IPS-NIHi7 (cell line): ENCODE measurements at regions not wholly inside any gene's neighbourhood (a gene's known extent, or its start where the extent isn't known, plus 50 kb on each side); places are given as distances from the start of the nearest gene placed in this dataset.
"Not testable (repeated sequence)": the region's sequence is repeated elsewhere in the genome, so short reads cannot be mapped to it uniquely, and the experiment has no call there.

ENCODE experiments used
- DNase-seq: peaks from one replicate; pipeline ENCODE4 v3.0.0; 2012; ENCODE audit warnings: mixed read lengths; ENCODE audit errors: extremely low spot score

DNA sequence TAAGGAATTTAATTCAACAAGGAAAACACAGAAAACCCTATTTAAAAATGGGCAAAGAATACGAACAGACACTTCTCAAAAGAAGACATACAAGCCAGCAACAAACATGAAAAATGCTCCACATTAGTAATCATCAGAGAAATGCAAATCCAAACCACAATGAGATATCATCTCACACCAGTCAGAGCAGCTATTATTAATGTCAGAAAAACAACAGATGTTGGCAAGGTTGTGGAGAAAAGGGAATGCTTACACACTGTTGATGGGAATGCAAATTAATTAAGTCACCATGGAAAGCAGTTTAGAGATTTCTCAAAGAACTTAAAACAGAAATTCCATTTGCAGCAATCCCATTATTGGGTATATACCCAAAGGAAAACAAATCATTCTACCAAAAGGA is 55.2 kb downstream of the GCC1 start:
- no peak for DNase-seq

DNA sequence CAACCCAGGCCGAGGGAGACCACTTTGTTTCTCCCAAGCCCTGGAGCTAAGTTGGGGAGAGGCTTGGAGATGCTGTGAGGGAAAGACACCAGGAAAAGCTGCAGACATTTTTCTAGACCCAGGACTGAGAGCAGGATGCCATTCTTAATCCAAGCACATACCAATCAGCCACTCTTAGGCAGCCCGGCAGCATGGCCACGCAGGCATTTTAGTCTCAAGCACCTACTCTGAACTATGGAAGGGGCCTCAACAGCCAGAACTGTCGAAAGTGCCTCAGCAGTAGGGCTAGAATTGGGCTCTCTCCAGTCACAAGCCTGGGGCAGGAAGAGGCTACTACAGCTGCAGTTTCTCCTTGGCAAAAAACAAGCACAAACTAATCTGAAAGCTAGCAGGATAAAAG is 57.8 kb downstream of the GCC1 start:
- DNase-seq = no peak

DNA sequence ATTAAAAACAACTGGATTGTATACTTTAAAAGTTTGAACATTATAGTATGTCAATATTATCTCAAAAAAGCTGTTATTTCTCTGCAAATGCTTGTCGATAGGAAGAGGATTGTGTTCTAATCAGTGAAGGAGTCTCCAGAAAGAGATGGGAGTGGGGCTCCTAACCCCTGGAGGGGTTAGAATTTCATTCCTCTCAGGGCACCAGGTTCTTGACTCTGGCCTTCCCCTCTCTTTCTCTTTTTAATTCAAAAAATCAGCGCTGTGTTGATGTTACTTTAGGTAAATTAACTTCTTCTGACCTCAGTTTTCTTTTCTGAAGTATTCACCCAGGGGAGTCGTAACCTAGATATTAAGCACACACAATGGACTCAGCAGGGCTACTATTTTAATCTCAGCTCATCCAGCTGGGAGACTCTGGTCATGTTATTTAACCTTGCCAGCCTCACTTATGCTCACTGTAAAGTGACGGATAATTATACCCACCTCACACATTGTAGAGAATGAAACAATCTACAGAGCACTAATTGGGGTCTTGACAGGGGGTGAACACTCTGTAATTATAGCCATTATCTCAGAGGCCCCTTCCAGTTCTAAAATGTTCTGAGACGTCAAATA is 59.4 kb downstream of the GCC1 start:
- DNase-seq = no peak

DNA sequence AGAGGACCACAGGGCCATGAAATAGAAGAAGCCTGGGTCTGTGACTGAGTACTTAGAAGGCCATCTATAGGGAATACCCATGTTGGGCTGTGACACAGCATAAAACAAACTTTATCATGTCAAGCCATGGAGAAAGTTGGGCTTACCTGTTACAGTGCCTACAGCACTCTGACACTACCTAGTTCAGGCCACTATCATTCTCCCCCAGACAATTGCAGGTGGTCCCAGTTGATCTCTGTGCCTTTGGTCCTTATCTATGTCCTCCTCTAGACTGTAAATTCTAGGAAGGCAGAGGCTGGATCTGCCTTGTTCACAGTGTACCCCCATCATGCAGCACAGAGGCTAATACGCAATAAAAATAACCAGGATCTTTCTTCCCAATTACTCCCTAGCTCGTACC is 69.1 kb downstream of the GCC1 start:
- no peak for DNase-seq

DNA sequence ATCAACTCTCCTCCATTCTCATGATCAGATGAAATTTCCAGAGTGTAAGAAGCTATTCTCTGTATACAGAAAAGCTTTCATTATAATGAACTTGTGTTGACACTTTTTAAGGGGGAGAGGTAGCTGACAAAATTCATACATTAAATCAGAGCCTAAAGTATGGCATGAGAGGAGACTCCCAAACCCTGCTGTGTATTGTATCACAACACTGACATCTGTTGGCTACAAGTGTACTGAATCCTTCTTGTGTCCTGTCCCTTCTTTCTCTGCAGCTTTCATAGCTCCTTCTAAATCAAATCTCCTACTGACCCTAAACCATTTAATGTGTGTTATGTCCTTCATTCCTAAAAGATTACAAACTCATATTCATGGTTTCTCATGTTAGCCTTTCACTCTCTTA is 70.9 kb downstream of the GCC1 start:
- peak; percentile 55 for DNase-seq

DNA sequence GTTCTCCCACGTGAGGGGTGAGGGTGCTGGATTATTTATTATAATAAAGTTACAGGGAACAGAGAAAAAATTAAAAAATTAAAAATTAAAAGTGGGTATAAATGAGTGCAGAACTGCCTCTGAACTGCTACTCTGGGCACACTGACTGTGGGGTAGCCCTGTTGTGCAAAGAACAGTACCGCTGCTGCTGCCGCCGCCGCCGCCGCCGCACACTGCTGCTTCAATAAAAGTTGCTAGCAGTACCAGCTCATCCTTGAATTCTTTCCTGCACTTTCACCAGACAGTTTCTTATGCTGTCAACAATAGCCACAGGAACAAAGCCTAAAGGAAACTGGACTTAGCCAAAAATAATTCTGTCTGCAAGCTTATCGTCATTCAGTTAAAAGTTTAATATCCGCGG is 72.1 kb downstream of the GCC1 start:
- DNase-seq = no peak

DNA sequence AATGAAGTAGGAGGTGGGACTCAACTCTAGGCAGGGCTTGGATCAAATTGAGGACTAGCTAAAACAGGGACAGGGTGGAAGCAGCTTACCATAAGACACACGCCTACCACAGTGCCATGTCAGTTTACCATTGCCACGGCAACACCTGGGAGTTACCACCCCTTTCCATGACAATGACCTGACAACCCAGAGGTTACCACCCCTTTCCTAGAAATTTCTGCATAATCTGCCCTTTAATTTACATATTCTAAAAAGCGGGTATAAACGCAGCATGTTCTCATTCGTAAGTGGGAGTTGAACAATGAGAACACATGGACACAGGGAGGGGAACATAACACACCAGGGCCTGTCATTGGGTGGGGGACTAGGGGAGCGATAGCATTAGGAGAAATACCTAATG is 72.7 kb downstream of the GCC1 start:
- no peak for DNase-seq

DNA sequence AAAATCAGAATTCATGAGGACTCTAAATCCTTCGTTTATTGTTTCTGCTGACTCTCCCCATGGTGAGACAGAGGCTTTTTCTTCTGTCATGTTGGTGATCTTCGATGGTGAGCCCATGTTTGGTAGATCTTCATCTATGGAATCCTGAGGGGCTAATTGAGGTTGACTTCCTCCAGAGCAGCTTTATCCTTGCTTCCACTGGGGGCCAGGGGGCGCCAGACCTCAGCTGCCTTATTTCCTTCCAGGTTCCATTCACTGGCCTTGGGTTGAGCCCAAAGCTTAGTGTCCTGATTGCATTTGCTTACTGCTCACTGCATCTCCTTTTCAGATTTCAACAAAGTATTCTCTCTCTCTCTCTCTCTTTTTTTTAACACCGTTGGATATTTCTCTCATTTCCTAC is 80.7 kb downstream of the GCC1 start:
- DNase-seq = peak; percentile 76

DNA sequence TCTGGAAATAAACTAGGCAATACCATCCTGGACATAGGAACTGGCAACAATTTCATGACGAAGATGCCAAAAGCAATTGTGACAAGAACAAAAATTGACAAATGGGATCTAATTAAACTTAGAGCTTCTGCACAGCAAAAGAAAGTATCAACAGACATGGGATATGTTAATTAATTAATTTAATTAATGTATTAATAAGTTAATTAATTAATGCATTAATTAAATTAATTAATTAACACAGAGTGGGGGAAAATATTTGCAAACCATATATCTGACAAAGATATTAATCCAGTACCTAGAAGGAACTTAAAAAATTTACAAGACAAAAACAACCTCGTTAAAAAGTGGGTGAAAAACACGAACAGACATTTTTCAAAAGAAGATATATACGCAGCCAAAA is 83.6 kb downstream of the GCC1 start:
- no peak for DNase-seq

DNA sequence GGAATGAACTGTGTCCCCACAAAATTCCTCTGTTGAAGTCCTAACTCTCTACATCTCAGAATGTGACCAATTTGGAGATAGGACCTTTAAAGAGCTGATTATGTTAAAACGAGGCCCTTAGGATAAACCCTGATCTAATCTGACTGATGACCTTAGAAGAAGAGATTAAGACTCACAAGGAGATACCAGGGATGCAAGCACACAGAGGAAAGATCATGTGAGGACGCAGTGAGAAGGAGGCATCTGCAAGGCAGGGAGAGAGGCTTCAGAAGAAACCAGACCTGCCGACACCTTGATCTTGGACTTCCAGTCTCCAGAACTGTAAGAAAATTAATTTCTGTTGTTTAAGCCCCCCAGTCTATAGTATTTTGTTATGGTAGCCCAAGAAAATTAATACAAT is 94.9 kb upstream of the ZNF800 start:
- DNase-seq = no peak

DNA sequence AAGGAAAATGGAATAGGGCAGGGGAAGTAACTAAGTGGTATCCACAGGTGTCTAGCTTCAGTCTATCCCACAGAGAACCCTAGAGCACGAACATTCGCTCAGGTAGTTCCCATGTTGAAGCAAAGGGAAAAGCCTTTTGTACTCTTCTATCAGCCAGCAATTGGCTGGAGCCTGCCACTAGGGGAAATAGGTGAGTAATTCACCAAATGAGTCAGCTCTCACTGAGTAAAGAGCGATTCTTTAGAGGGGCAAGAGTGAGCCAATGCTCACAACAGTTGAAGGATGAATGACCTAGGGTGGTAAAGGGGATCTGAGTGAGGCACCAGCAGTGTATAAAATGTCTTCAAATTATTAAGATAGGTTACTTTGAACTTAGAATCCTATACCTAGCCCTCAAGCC is 94.1 kb upstream of the ZNF800 start:
- peak; percentile 26 for DNase-seq

DNA sequence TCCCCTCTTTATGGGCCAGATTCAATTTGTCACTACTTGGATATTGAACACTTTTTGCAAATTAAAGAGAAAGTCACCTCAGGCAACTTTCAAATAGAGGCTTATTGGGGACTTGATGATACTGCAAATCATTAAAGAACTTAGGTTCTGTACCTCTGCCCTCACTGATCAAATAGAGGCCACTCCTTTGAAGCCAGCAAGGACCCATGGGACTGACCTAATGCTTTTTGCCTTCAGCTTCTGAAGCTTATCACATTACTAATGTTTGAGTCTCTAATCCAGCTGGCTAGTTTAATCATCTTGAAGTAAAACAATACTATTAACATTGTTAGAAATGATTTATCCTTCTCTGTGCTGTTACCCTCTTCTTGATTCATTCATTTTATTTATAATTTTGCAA is 93.0 kb upstream of the ZNF800 start:
- DNase-seq = no peak

DNA sequence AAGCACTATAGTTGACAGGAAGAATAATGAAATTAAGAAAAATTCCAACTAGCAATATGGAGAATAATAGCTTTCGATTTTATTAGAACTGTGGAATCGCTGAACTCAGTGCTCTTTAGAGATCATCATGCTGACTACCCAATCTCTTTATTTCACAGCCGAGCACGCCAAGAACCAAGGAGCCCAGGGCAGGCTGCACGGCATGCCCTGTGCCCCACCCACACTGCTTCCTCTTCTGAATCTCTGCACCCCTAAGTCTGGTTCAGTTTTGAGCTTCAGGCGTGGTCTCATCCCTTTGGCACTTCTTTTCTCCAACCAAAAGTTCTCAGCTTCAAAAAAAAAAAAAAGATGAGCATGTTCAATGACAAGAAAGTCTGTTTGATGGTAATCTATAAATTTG is 92.4 kb upstream of the ZNF800 start:
- DNase-seq = no peak

DNA sequence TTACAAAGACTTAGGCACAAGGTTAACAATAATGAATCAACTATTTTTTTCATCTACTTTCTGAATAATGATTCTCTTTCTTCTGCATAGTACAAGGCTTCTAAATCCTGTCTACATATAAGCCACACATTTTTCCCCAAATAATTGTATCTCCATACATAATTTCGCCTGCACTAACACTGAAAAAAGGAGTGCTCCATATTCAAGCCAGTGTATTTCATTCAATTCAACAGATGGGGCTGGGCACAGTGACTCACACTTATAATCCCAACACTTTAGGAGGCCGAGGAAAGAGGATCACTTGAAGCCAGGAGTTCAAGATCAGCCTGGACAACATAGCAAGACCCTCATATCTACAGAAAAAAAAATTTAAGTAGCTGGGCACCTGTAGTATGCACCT is 86.0 kb upstream of the ZNF800 start:
- no peak for DNase-seq

DNA sequence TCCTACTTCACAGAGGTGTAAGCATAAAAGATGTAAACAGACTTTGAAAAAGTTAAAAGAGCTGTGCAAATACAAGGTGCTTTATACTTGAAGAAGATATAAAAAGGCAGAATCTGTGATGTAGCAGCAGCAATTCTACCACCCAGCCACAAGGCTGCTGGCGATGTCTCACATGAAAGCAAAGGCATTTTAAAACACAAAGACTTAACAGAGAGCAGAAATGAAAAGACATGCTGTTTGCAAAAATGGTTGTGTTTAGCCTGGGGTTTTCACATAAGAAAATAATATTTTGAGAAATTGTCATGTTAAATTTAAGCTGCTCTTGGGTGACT is 85.5 kb upstream of the ZNF800 start:
- DNase-seq = no peak

DNA sequence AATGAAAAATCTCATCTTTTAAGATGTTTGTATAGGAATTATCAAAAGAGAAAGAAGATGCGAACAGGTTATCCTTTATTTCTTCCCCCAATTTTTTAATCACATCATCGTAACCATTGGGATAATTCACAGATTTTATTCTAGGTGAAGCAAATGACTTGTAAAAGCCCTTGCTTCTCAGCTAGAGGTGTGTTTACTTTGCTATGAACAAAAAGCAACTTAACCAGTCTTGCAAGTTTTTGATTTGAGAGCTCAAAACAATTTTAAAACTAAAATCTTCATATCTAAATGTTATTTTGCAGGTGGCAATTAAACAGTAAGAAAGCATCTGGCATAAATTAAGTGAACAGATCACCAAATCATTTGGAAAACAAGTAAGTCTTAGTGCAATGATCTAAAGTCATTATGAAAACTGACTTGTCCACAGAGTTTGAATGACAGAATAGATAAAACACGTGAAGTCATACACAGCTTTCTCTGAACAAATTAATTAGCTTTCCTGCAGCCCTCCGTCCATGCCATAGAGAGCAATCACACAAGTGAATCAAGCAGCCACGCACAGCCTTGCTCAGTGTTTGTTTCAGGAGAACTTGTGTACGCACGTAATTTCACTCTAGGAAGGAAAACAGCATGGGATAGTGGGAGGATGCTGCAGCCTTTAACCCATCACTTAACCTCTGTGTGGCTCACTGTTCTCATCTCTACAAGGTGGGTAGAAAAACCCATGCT is 85.0 kb upstream of the ZNF800 start:
- no peak for DNase-seq

DNA sequence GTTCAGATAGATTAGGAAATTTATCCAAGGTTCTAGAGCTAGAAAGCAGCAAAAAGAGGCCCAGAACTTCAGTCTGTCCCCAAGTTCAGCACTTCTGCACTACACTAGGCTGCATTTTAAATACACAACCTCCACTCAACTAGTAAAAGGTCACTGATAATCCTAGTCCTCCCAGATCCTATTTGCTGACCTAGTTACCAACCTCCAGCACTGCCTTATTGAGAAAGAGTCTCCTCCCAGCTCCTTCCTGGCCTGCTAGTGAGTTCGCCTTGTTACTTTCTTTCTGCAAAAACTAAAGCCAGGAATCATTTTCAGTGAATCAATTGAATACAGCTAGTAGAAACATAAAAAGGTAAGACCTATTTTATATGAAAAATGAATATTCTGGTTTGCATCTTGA is 84.1 kb upstream of the ZNF800 start:
- DNase-seq = no peak

DNA sequence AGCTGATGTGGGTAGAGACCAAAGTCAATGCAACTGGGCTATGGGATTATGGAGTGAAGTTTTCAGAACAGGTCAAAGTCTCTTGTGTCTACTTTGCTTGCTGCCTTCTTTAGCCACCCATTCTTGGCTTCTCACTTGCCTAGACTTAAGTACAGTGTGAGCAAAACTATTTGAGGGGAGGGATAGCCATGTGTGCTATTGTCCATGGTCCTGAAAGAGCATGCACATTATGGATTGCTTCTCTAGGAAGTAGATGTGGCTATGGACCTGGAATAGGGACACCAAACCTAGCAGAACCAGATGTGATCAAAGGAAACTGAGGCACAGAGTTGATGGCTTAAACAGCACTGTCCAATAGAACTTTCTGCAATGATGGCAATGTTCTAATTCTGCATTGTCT is 81.9 kb upstream of the ZNF800 start:
- peak; percentile 22 for DNase-seq

DNA sequence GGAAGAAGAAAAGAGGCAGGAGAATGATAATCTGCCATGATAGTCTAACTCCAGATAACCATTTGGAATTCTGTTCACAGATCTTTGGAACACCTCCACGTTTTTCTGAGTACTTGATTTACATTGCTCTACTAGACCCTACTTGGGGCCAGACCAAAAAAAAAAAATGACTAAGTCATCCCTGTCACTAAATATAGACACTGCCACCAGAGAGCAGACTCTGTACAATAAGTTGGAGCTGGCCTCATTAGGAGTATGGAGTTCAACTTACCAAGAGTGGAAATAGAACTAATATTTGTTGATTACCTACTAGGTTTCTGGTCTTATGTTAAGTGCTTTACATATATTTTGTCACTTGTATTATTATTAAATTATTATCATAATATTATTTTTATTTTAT is 80.9 kb upstream of the ZNF800 start:
- DNase-seq = no peak

DNA sequence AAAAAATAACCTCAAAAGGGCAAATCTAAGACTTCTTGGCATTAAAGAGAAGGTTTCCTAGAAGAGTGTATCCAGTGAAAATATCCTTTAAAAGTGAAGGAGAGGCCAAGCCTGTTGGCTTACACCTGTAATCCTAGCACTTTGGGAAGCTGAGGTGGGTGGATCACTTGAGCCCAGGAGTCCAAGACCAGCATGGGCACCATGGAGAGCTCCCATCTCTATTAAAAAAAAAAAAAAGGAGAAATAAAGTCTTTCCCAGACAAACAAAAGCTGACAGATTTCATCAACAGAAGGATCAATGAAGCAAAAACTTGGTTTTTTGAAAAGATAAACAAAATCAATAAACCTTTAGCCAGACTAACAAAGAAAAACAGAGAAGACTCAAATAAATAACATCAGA is 67.6 kb upstream of the ZNF800 start:
- DNase-seq = no peak

DNA sequence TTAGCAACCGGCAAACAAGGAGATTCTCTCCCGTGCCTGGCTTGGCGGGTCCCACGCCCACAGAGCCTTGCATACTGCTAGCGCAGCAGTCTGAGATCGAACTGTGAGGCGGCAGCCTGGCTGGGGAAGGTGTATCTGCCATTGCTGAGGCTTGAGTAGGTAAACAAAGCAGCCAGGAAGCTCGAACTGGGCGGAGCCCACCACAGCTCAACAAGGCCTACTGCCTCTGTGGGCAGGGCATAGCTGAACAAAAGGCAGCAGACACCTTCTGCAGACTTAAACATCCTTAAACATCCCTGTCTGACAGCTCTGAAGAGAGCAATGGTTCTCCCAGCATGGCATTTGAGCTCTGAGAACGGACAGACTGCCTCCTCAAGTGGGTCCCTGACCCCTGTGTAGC is 58.8 kb upstream of the ZNF800 start:
- not testable (repeated sequence) for DNase-seq

DNA sequence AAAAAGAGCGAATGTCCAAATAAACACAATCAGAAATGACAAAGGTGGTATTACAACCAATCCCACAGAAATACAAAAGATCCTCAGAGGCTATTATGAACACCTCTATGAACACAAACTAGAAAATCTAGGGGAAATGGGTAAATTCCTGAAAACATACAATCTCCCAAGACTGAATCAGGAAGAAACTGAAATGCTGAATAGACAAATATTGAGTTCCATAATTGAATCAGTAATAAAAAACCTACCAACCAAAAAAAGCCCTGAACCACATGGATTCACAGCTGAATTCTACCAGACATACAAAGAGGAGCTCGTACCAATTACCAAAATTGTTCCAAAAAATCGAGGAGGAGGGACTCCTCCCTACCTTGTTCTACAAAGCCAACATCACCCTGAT is 56.1 kb upstream of the ZNF800 start:
- DNase-seq = no peak

DNA sequence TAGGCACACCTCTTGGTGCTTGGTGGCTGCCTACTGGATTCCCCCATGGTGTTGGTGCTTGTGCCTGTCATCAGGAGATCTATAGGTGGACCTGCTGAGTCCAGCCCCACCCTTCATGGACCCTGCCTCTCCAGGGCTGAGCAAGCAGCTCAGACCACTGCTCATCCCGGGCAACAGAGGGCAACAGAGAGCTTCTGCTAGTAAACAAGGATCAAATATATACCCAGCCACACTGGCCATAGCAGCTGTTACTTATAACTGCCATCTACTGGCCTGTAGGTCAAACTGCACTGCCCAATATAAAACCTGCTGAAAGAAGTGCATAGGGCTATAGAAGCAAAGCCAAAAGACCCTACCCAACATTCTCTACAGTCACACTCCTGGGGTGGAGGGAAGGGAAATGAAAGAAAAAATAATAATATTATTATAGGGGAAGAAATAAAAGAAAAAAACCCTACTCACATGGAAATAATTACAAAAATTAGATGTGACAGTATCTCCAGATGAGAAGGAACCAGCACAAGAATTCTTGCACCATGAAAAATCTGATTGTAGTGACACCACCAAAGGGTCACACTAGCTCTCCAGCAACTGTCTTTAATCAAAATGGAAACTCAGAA is 54.9 kb upstream of the ZNF800 start:
- peak; percentile 81 for DNase-seq

DNA sequence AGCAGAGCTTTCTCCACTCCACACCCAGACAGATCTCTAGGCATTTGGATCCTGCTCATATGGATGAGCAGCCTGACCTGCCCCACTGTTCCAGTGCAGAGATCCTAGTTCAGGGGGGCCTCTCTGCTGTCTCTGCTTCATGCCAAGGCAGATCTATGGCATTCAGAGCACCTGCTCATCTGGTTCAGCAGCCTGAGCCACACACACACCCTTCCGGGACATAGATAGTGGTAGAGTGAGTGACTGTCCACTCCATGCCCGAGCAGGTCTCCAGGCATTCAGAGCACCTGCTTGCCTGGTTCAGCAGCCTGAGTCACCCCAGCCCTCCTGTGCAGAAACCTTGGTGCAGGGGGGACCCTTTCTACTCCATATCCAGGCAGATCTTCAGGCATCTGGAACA is 54.3 kb upstream of the ZNF800 start:
- DNase-seq = no peak
